ENCODE measurements at regions not wholly inside any gene's neighbourhood (a gene's known extent, or its start where the extent isn't known, plus 50 kb on each side); places are given as distances from the start of the nearest gene placed in this dataset.

DNA sequence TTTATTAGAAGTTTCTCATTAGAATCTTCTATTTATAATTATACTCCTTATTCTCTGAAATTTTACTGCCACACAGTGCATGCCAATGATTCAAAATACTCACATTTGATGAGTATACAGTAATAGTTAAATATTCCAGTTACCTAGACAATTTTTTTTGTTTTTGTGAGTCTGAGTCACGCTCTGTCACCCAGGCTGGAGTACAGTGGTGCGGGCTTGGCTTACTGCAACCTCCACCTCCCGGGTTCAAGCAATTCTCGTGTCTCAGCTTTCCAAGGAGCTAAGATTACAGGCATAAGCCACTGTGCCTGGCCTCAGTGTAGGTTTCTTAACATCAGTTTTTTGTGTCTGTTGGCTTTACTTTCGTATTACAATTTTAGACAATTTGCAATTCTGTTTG, 87.1 kb downstream of the ZNF486 start:
- intact Hi-C loops (cut with DNase I), result no loop called here
- H3K4me3 ChIP-seq, result no peak overlapping the region
- no peak overlapping the region for H3K27ac ChIP-seq
- DNase-seq, result no peak
- no peaks in the 10 kb centered on the region for H3K4me1 ChIP-seq
- H3K9me3 ChIP-seq, result no peaks in the 10 kb centered on the region
- TF ChIP-seq, protein P1, sequence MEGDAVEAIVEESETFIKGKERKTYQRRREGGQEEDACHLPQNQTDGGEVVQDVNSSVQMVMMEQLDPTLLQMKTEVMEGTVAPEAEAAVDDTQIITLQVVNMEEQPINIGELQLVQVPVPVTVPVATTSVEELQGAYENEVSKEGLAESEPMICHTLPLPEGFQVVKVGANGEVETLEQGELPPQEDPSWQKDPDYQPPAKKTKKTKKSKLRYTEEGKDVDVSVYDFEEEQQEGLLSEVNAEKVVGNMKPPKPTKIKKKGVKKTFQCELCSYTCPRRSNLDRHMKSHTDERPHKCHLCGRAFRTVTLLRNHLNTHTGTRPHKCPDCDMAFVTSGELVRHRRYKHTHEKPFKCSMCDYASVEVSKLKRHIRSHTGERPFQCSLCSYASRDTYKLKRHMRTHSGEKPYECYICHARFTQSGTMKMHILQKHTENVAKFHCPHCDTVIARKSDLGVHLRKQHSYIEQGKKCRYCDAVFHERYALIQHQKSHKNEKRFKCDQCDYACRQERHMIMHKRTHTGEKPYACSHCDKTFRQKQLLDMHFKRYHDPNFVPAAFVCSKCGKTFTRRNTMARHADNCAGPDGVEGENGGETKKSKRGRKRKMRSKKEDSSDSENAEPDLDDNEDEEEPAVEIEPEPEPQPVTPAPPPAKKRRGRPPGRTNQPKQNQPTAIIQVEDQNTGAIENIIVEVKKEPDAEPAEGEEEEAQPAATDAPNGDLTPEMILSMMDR (IDR thresholded peaks at IDR 0.05), result no peak
- TF ChIP-seq POLR2A (IDR thresholded peaks at IDR 0.05), result no peak
- TF ChIP-seq POLR2AphosphoS5 (IDR thresholded peaks at IDR 0.05), result no peak
- TF ChIP-seq EP300 (IDR thresholded peaks at IDR 0.05), result no peak
- 92 to 93% methylated on average over 5 of the region's 5 CpGs for WGBS, 2 donors
- H3K36me3 ChIP-seq, result no peaks in the 10 kb centered on the region
- peaks cover 0 to under 1% (median 0%) of the 10 kb centered on the region in 3 donors for H3K27me3 ChIP-seq

- Histone ChIP-seq H3K9me3 (no peaks in the 10 kb centered on the region), H3K4me1 (no peaks in the 10 kb centered on the region), H3K36me3 (no peaks in the 10 kb centered on the region), H3K27ac (no peak overlapping the region), H3K4me3 (no peak overlapping the region), H3K27me3 (no peaks in the 10 kb centered on the region)
- intact Hi-C loops (cut with DNase I), result no loop called here
- TF ChIP-seq, protein P1 (IDR thresholded peaks at IDR 0.05), result no peak
- no peak for TF ChIP-seq EP300 (IDR thresholded peaks at IDR 0.05)
- no peak for TF ChIP-seq POLR2AphosphoS5 (IDR thresholded peaks at IDR 0.05)
- TF ChIP-seq POLR2A (IDR thresholded peaks at IDR 0.05), result no peak
- DNase-seq, result no peak
Measured at GRCh38 chr19:20252613-20253012, 85.6 kb downstream of the ZNF486 start.

DNA sequence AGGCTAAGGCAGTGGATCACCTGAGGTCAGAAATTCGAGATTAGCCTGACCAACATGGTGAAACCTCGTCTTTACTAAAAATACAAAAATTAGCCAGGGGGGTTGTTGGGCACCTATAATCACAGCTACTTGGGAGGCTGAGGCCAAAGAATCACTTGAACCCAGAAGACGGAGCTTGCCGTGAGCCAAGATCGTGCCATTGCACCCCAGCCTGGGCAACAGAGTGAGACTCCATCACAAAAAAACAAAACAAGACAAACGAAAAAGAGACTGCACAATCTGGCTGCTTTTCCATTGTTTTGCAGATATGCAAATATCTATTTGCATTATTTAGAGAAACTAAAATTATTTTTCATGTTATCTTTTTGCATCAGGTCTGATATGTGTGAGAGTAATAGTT, 83.6 kb downstream of the ZNF486 start:
- Histone ChIP-seq H3K27me3 (no peaks in the 10 kb centered on the region), H3K4me3 (no peak overlapping the region), H3K9me3 (no peaks in the 10 kb centered on the region), H3K27ac (no peak overlapping the region), H3K4me1 (no peaks in the 10 kb centered on the region), H3K36me3 (no peaks in the 10 kb centered on the region)
- TF ChIP-seq EP300 (IDR thresholded peaks at IDR 0.05), result no peak
- TF ChIP-seq, protein P1 (IDR thresholded peaks at IDR 0.05), result no peak
- TF ChIP-seq POLR2AphosphoS5 (IDR thresholded peaks at IDR 0.05), result no peak
- TF ChIP-seq POLR2A (IDR thresholded peaks at IDR 0.05), result no peak
- WGBS, 2 donors, result 80 to 83% methylated on average over 6 of the region's 6 CpGs
- intact Hi-C loops (cut with DNase I), result no loop called here
- no peak for DNase-seq

GRCh38 chr19:20250121-20250520, 83.1 kb downstream of the ZNF486 start:
- Histone ChIP-seq H3K9me3 (no peaks in the 10 kb centered on the region), H3K36me3 (no peaks in the 10 kb centered on the region), H3K27me3 (no peaks in the 10 kb centered on the region), H3K27ac (no peak overlapping the region), H3K4me1 (no peaks in the 10 kb centered on the region), H3K4me3 (no peak overlapping the region)
- no peak for DNase-seq
- intact Hi-C loops (cut with DNase I), result no loop called here
- 13 to 61% methylated on average over 1 of the region's 1 CpG for WGBS, 2 donors
- TF ChIP-seq EP300 (IDR thresholded peaks at IDR 0.05), result no peak
- no peak for TF ChIP-seq POLR2A (IDR thresholded peaks at IDR 0.05)
- TF ChIP-seq, protein P1 (IDR thresholded peaks at IDR 0.05), result no peak
- no peak for TF ChIP-seq POLR2AphosphoS5 (IDR thresholded peaks at IDR 0.05)

Small RNA genes in the stretch of these regions (small RNA-seq; reads per million reads assigned to genes)
- gene MIR1270, result 0.42 to 1.2 (median 0.65) reads per million in 3 donors
